DOHH2 (cell line): ENCODE measurements at regions not wholly inside any gene's neighbourhood (a gene's known extent, or its start where the extent isn't known, plus 50 kb on each side); places are given as distances from the start of the nearest gene placed in this dataset.

Experiments
- H3F3A ChIP-seq: fragments of 200-600 bp; sonication (generic), shearing (Covaris generic); 2 replicates; pipeline ENCODE4 v1.6.0; 2016; ENCODE audit warnings: antibody characterized with exemption, mild to moderate bottlenecking; ENCODE audit not compliant: control insufficient read depth, insufficient read depth
- H3K27ac ChIP-seq: fragments of 200-600 bp; sonication (generic); 2 replicates; pipeline ENCODE4 v1.5.1; 2014; ENCODE audit warnings: low read depth, mild to moderate bottlenecking, low read length, moderate library complexity
- H3K27me3 ChIP-seq: fragments of 200-600 bp; sonication (generic); 2 replicates; pipeline ENCODE4 v1.6.1; 2014; ENCODE audit warnings: mild to moderate bottlenecking, low read length, mixed read lengths; ENCODE audit not compliant: control insufficient read depth
- H3K36me3 ChIP-seq: fragments of 200-600 bp; sonication (generic); 2 replicates; pipeline ENCODE4 v1.6.1; 2014; ENCODE audit warnings: mild to moderate bottlenecking, low read length, moderate library complexity, mixed read lengths; ENCODE audit not compliant: control insufficient read depth
- H3K4me1 ChIP-seq: fragments of 200-600 bp; sonication (generic); 2 replicates; pipeline ENCODE4 v1.6.1; 2014; ENCODE audit warnings: mild to moderate bottlenecking, low read length, mixed read lengths; ENCODE audit not compliant: control insufficient read depth
- H3K4me2 ChIP-seq: fragments of 200-600 bp; sonication (generic); 2 replicates; pipeline ENCODE4 v1.6.0; 2014; ENCODE audit warnings: mild to moderate bottlenecking, low read length, moderate library complexity
- H3K4me3 ChIP-seq: fragments of 200-600 bp; sonication (generic); 2 replicates; pipeline ENCODE4 v1.5.1; 2014; ENCODE audit warnings: mild to moderate bottlenecking, low read length, mixed read lengths
- H3K79me2 ChIP-seq: fragments of 200-600 bp; sonication (generic); 2 replicates; pipeline ENCODE4 v1.6.1; 2014; ENCODE audit warnings: mild to moderate bottlenecking, low read length, mixed read lengths; ENCODE audit not compliant: control insufficient read depth
- H3K9me2 ChIP-seq: fragments of 200-600 bp; sonication (generic); replicated peaks from 2 replicates; pipeline ENCODE4 v1.6.1; 2014; ENCODE audit warnings: mild to moderate bottlenecking, low read length, mixed read lengths; ENCODE audit not compliant: control insufficient read depth
- H3K9me3 ChIP-seq: fragments of 200-600 bp; sonication (generic); 2 replicates; pipeline ENCODE4 v1.6.1; 2014; ENCODE audit warnings: antibody characterized with exemption, low read length, mixed read lengths; ENCODE audit not compliant: control insufficient read depth, insufficient read depth
- H4K20me1 ChIP-seq: fragments of 200-600 bp; sonication (generic); 2 replicates; pipeline ENCODE4 v1.6.0; 2014; ENCODE audit warnings: low read depth, mild to moderate bottlenecking, antibody characterized with exemption, low read length, moderate library complexity; ENCODE audit not compliant: control insufficient read depth, insufficient read depth
- CTCF ChIP-seq: fragments of 200-600 bp; sonication (generic); IDR thresholded peaks from one replicate; pipeline ENCODE4 v1.5.1; 2014; ENCODE audit warnings: antibody characterized with exemption, mild to moderate bottlenecking, low read depth, low read length; ENCODE audit not compliant: poor library complexity, severe bottlenecking
- EZH2phosphoT487 ChIP-seq: fragments of 200-600 bp; sonication (generic); IDR thresholded peaks from 2 replicates; pipeline ENCODE4 v1.6.1; 2017; ENCODE audit warnings: borderline replicate concordance, mild to moderate bottlenecking, antibody characterized with exemption, low read length, moderate library complexity, mixed read lengths

DNA sequence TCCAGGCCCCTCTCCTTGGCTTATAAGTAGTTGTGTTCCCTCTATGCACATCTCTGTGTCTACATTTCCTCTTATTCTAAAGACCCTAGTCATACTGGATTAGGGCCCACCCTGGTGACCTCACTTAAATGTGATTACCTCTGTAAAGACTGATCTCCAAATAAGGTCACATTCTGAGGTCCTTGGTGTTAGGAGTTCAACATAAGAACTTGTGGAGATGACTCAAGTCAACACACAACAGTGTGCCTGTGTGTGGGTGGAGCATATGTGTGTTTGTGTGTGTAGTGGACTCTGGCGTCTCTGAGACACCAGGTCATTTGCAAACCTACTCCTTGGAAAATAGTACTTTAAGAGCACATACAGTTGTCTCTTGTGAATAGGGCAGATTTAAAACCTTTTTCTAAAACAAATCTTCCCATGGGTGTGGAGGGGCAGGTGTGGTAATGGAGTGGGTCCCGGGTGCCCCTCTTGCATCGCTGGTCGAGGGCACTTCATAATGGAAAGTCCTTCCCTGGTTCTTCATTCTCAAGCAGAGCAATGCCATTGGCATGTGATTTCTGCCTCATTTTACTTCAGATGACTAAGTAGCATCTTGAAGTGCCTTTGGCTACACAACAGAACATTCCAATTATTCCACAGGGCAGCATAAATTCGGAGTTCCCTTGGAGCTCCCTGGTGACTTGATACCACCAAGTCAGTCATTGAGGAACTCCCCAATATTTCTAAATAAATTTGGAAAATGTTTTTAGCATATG is 84.4 kb downstream of the C9orf152 start:
- no peaks in the 10 kb centered on the region for H3K27me3 ChIP-seq
- H3K36me3 ChIP-seq: peaks cover 36% of the 10 kb centered on the region
- H4K20me1 ChIP-seq: no peaks in the 10 kb centered on the region
- no peaks in the 10 kb centered on the region for H3K9me3 ChIP-seq
- H3K27ac ChIP-seq: peak overlapping the region; percentile 95
- peak overlapping the region; percentile 74 for H3K4me3 ChIP-seq
- TF ChIP-seq CTCF: no peak
- no peak for TF ChIP-seq EZH2phosphoT487
- H3K4me2 ChIP-seq: peak overlapping the region; percentile 95
- peaks cover 38% of the 10 kb centered on the region for H3F3A ChIP-seq
- no peaks in the 10 kb centered on the region for H3K9me2 ChIP-seq
- H3K4me1 ChIP-seq: peaks cover 92% of the 10 kb centered on the region
- H3K79me2 ChIP-seq: peaks cover 100% of the 10 kb centered on the region

- peaks cover 48% of the 10 kb centered on the region for H3F3A ChIP-seq
- H3K4me2 ChIP-seq: peak overlapping the region; percentile 95
- H3K4me3 ChIP-seq: peak overlapping the region; percentile 74
- peaks cover 99% of the 10 kb centered on the region for H3K79me2 ChIP-seq
- TF ChIP-seq EZH2phosphoT487: no peak
- no peak for TF ChIP-seq CTCF
- peak overlapping the region; percentile 95 for H3K27ac ChIP-seq
- H3K4me1 ChIP-seq: peaks cover 98% of the 10 kb centered on the region
- H3K27me3 ChIP-seq: no peaks in the 10 kb centered on the region
- peaks cover 38% of the 10 kb centered on the region for H3K36me3 ChIP-seq
- no peaks in the 10 kb centered on the region for H3K9me3 ChIP-seq
- no peaks in the 10 kb centered on the region for H3K9me2 ChIP-seq
- H4K20me1 ChIP-seq: no peaks in the 10 kb centered on the region
Measured at GRCh38 chr9:110124439-110124838, 83.5 kb downstream of the C9orf152 start.

- Histone ChIP-seq H3K36me3 (peaks cover 33% of the 10 kb centered on the region), H3K4me3 (peak overlapping the region; percentile 74), H3K27ac (peak overlapping the region; percentile 95), H3K27me3 (no peaks in the 10 kb centered on the region), H3K4me2 (peak overlapping the region; percentile 95), H4K20me1 (no peaks in the 10 kb centered on the region), H3F3A (peaks cover 55% of the 10 kb centered on the region), H3K4me1 (peaks cover 98% of the 10 kb centered on the region), H3K9me3 (no peaks in the 10 kb centered on the region), H3K79me2 (peaks cover 99% of the 10 kb centered on the region), H3K9me2 (no peaks in the 10 kb centered on the region)
- no peak for TF ChIP-seq CTCF
- no peak for TF ChIP-seq EZH2phosphoT487
Measured at GRCh38 chr9:110125207-110125751, 82.7 kb downstream of the C9orf152 start.
